WTC11 (cell line): ENCODE measurements at regions not wholly inside any gene's neighbourhood (a gene's known extent, or its start where the extent isn't known, plus 50 kb on each side); places are given as distances from the start of the nearest gene placed in this dataset.

Experiments used
- FOXJ3 ChIP-seq: sonication (generic); formaldehyde crosslinking; IDR thresholded peaks from 2 replicates; pipeline ENCODE4 v1.9.0; 2021; ENCODE audit warnings: missing genetic modification reagents, mild to moderate bottlenecking, borderline replicate concordance
- GTF2I ChIP-seq: fragments of 250-450 bp; sonication (Bioruptor Pico); conservative IDR thresholded peaks from 2 replicates; pipeline ENCODE4 v1.4.0; 2021; ENCODE audit warnings: mild to moderate bottlenecking
- JUN ChIP-seq: sonication (generic); formaldehyde crosslinking; IDR thresholded peaks from 2 replicates; pipeline ENCODE4 v1.8.0; 2023; ENCODE audit warnings: mild to moderate bottlenecking, missing genetic modification reagents
- MYBL2 ChIP-seq: sonication (generic); formaldehyde crosslinking; IDR thresholded peaks from 2 replicates; pipeline ENCODE4 v1.8.1; 2023; ENCODE audit warnings: mild to moderate bottlenecking, moderate library complexity, missing genetic modification reagents
- NFE2L1 ChIP-seq: sonication (generic); formaldehyde crosslinking; IDR thresholded peaks from 2 replicates; pipeline ENCODE4 v1.8.1; 2023; ENCODE audit warnings: missing genetic modification reagents
- TF ChIP-seq, protein P1 (sequence below): sonication (generic); formaldehyde crosslinking; IDR thresholded peaks from 2 replicates; pipeline ENCODE4 v1.8.0; 2022; ENCODE audit warnings: mild to moderate bottlenecking, missing genetic modification reagents
- TF ChIP-seq, protein P2 (sequence below): fragments of 200-600 bp; IDR thresholded peaks from 2 replicates; pipeline ENCODE4 v1.8.0; 2022; ENCODE audit warnings: antibody characterized with exemption
- TF ChIP-seq, protein P3 (sequence below): sonication (generic); formaldehyde crosslinking; IDR thresholded peaks from 2 replicates; pipeline ENCODE4 v1.8.1; 2023; ENCODE audit warnings: mild to moderate bottlenecking, missing genetic modification reagents, moderate library complexity
- TF ChIP-seq, protein P4 (sequence below): fragments of 250-450 bp; sonication (Bioruptor Pico); conservative IDR thresholded peaks from 2 replicates; pipeline ENCODE4 v1.9.0; 2021; ENCODE audit warnings: mild to moderate bottlenecking

DNA sequence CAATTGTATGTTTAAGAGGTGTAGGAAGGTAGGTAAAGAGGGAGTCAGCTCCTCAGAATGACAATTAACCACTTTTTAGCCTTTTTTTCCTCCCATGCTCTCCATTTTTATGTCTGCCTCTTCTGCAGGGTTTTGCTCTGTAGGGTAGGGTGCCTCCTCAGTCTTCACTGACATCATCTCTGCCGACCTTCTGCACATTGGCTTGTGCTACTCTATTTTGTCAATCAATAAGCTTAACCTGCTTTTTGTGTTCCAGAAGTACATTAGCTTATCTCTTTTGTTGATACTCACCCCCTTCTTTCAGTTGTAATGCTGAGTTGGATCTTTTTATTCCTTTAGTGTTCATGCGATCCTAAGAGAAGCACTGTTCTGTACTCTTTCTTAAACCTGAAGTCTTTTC lies 323.2 kb downstream of the RDH14 start:
- TF ChIP-seq, protein P1, sequence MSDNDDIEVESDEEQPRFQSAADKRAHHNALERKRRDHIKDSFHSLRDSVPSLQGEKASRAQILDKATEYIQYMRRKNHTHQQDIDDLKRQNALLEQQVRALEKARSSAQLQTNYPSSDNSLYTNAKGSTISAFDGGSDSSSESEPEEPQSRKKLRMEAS (CRISPR knock-in tag), result no peak
- TF ChIP-seq, protein P2, sequence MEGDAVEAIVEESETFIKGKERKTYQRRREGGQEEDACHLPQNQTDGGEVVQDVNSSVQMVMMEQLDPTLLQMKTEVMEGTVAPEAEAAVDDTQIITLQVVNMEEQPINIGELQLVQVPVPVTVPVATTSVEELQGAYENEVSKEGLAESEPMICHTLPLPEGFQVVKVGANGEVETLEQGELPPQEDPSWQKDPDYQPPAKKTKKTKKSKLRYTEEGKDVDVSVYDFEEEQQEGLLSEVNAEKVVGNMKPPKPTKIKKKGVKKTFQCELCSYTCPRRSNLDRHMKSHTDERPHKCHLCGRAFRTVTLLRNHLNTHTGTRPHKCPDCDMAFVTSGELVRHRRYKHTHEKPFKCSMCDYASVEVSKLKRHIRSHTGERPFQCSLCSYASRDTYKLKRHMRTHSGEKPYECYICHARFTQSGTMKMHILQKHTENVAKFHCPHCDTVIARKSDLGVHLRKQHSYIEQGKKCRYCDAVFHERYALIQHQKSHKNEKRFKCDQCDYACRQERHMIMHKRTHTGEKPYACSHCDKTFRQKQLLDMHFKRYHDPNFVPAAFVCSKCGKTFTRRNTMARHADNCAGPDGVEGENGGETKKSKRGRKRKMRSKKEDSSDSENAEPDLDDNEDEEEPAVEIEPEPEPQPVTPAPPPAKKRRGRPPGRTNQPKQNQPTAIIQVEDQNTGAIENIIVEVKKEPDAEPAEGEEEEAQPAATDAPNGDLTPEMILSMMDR, result no peak
- TF ChIP-seq JUN (CRISPR knock-in tag) (no peak), MYBL2 (CRISPR knock-in tag) (no peak), FOXJ3 (CRISPR knock-in tag) (no peak), NFE2L1 (CRISPR knock-in tag) (no peak), GTF2I (CRISPR knock-in tag) (no peak)
- TF ChIP-seq, protein P3, sequence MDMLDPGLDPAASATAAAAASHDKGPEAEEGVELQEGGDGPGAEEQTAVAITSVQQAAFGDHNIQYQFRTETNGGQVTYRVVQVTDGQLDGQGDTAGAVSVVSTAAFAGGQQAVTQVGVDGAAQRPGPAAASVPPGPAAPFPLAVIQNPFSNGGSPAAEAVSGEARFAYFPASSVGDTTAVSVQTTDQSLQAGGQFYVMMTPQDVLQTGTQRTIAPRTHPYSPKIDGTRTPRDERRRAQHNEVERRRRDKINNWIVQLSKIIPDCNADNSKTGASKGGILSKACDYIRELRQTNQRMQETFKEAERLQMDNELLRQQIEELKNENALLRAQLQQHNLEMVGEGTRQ, result no peak
- TF ChIP-seq, protein P4, sequence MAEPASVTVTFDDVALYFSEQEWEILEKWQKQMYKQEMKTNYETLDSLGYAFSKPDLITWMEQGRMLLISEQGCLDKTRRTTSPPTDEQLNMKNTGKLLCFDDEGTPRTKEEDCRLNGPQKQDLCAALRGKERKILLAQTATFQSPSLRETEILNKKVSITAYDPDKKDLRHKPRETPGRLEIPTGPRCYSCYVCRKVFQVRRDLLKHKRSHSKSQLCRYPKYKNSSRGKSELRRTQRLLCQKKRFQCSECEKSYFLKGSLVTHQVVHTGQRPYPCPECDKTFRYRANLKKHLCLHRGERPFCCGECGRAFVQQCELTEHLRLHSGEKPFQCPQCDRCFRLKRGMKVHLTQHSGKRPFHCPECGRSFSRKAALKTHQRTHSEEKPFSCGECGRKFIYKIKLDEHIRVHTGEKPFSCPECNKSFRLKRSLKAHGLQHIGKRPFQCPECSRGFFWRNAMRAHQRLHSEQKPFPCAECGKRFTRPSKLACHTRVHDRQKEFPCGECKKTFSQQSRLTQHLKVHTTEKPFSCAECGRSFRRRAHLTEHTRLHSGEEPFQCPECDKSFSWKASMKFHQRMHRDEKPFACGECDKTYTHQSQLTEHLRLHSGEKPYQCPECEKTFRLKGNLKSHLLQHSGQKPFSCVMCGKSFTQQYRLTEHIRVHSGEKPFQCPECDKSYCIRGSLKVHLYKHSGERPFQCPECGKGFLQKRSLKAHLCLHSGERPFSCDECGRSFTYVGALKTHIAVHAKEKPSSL, result no peak
